ENCODE measurements at regions not wholly inside any gene's neighbourhood (a gene's known extent, or its start where the extent isn't known, plus 50 kb on each side); places are given as distances from the start of the nearest gene placed in this dataset.
"Not testable (repeated sequence)": the region's sequence is repeated elsewhere in the genome, so short reads cannot be mapped to it uniquely, and the experiment has no call there.

DNA sequence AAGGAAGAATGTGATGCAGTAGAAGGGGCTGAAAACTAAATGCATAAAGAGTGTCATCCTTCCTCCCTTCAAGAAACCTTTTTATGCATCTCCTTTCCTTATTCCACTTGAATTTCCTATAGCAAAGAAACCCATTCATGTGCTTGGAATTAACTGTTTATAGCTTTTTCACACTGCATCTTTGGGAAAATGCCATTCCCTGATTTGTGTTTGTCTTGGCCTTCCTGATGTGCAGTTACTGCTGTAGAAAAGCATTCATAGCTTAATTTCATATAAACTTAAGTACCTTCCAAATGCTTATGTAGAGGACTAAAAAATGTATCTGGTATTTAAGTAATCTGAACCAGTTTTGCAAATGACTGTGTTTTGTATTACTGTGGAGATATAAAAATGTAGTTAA lies 61.8 kb downstream of the SDR9C7 start:
- no peak for DNase-seq

DNA sequence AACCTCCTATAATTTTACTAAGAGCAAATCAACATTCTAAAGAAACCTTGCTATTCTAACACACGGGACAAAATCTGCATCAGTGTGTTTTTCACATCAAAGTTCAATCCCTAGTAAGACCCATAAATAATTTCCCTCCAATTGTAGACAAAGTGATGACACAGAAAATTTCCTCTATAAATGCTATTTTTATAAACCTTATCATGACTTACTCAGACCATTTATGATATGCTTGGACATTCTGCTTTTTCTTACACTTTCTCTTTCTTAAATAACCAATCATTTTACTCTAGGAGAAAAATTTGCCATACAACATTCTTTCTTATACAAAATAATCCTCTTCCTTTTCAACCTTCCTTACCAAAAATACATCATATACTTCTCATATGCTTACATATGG lies 67.0 kb downstream of the SDR9C7 start:
- DNase-seq = no peak

GRCh38 chr12:56866493-56866892 lies 67.7 kb downstream of the SDR9C7 start:
- DNase-seq = no peak

DNA sequence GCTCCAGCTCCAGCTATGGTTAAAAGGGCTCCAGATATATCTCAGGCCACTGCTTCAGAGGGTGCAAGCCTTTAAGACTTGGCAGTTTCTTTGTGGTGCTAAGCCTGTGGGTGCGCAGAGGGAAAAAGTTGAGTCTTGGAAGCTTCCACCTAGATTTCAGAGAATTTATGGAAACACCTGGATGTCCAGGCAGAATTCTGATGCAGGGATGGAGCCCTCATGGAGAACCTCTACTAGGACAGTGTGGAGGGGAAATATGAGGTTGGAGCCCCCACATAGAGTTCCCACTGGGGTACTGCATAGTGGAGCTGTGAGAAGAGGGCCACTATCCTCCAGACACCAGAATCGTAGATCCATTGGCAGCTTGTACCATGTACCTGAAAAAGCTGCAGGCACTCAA lies 69.9 kb downstream of the SDR9C7 start:
- no peak for DNase-seq

DNA sequence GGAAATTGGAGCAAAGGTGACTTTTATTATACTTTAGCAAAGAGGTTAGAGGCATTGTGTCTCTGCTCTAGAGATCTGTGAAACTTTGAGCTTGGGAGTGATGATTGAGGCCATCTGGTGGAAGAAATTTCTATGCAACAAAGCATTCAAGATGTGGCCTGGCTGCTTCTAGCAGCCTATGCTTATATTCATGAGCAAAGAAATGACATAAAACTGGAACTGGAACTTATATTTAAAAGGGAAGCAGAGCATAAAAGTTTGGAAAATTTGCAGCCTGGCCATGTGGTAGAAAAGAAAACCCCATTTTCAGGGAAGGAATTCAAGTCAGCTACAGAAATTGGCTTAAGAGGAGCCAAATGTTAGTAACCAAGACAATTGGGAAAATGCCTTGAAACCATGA lies 70.4 kb downstream of the SDR9C7 start:
- no peak for DNase-seq

DNA sequence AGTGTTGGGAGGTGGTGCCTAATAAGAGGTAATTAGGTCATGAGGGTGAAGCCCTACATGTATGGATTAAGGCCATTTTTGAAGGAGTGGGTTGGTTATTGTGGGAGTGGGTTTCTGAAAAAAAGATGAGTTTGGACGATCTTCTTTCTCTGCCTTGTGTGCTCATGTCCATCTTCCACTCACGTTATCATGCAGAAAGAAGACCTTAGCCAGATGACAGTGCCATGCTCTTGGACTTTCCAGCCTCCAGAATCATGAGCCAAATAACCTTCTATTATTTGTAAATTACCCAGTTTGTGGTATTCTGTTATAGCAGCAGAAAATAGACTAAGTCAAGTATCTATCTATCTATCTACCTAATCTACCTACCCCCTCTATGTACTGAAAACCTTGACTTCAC lies 71.9 kb downstream of the SDR9C7 start:
- no peak for DNase-seq

DNA sequence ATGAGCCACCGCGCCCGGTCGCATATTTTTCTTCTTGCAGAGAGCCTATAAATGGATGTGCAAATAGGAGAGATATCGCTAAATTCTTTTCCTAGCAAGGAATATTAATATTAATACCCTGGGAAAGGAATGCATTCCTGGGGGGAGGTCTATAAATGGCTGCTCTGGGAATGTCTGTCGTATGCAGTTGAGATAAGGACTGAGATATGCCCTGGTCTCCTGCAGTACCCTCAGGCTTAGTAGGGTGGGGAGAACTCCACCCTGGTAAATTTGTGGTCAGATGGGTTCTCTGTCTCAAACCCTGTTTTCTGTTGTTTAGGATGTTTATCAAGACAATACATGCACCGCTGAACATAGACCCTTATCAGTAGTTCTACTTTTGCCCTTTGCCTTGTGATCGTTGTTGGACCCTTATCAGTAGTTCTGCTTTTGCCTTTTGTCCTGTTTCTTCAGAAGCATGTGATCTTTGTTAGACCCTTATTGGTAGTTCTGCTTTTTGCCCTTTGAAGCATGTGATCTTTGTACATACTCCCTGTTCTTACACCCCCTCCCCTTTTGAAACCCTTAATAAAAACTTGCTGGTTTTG lies 80.7 kb downstream of the SDR9C7 start:
- not testable (repeated sequence) for DNase-seq

DNA sequence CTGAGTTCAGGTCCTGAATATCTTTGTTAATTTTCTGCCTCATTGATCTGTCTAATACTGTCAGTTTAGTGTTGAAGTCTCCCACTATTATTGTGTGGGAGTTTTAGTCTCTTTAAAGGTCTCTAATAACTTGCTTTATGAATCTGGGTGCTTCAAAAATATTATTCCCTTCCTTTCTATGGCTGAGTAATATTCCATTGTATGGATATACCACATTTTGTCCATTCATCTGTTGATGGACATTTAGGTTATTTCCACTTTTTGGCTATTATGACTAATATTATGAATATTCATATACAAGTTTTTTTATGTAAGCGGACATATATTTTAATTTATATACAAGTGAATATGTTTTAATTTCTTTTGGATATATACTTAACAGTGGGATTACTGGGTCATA lies 82.7 kb downstream of the SDR9C7 start:
- DNase-seq = no peak

DNA sequence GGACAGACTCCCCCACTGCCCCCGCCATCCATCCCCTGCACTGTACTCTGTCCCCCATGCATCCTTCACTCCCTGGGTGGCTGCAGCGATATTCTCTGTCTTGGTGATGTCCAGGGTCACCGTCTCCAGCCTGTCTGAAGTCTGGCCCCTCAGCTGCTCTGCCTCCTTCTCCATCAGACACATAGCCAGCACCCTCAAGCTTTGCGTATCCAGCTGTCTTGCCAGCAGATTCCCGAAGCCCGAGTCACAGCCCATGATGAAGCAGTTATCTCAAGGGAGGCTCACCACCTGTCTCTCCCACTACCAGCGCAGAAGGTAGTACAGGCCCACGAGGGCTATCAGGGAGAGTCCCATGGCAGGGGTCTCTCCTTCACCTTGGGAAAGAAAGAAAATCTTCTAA lies 77.8 kb downstream of the HSD17B6 start:
- no peak for DNase-seq

DNA sequence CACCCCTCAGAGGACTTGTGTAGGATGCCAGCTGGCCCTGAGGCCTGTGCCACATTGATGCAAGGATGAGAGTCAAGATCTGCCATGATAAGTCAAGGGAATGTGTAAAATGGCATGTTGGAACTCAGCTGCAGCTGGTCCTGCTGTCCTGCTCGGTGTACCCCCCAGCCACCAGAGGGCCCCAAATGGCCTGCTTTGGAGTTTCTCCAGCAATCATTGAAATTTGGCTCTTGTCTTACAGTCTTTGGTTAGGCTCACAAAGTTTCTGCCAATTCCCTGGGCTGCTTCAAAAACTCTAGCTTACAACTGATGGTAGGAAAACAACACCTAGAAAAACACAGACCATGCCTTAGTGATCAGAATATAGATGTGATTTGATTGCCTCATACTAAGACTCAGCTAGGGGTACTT lies 76.8 kb downstream of the HSD17B6 start:
- DNase-seq = peak in 1 of 5 experiments; percentile 45

DNA sequence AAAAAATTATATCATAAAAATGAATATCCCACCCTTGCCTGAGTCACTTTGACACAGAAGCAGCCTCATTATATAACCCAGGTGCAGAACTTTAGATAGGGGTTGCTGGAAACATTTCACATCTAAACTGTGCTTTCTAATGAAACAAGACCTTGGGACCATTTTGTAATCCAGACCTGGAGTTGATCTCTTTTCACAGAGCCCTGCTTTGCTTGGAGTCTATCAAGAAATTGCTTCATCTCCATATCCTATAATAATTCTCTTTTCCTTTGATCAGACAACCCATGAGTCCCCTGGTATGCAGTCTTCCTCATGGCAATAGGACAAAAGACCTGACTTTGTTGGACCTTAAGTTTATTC lies 76.3 kb downstream of the HSD17B6 start:
- no peak for DNase-seq

DNA sequence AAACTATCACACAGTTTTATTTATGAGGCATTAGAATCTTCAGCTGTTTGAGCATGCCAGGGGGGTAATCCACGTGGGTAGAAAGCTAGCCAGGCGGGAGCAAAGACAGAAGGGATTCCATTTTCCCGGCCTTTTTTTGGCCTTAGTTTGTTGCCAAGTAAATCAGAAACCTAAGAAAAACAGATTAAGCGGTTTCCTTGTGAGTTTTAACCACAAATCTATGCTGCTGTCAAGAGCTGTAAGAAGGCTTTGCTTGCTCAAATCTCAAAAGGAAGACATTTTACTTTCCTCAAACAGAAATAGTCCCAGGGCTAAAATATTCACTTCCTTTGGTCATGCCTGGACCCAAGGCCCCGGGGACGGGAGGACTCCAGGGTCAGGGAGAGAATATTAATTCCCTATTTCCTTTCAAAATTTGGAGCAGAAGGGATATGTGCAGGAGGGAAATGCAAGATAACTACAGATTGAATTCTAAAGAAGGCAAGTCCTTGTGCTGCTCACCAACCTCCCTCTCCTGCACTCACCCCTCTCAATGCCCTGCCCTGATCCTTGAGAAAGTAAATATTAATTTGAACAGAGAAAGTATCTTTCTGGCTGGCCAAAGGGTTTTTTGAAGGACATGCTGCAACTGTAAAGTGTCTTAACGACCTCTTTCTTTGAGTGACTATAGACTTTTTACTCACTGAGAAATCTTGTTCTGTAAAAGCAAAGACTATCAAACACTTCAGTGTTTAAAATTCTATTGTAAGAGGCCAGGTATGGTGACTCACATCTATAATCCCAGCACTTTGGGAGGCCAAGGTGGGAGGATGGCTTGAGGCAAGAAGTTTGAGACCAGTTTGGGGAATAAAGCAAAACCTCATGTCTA lies 75.7 kb downstream of the HSD17B6 start:
- no peak for DNase-seq
